Activated T-cell treated with anti-CD3 and anti-CD28 coated beads, Interleukin-2, amount 50 U/mL, for 24 hours (primary cell): ENCODE measurements at regions not wholly inside any gene's neighbourhood (a gene's known extent, or its start where the extent isn't known, plus 50 kb on each side); places are given as distances from the start of the nearest gene placed in this dataset.
"Not testable (repeated sequence)": the region's sequence is repeated elsewhere in the genome, so short reads cannot be mapped to it uniquely, and the experiment has no call there.

Experiments
- DNase-seq: peaks from one replicate; pipeline ENCODE4 v3.0.0-alpha.2; 2020
- H3K27ac Mint-ChIP-seq: 2 replicates; pipeline ENCODE4 v1.8.0; 2020; ENCODE audit warnings: mild to moderate bottlenecking, mixed read lengths
- H3K27me3 Mint-ChIP-seq: 2 replicates; pipeline ENCODE4 v1.8.0; 2020; ENCODE audit warnings: mixed read lengths
- H3K36me3 Mint-ChIP-seq: 2 replicates; pipeline ENCODE4 v1.8.0; 2020; ENCODE audit warnings: low read depth, mixed read lengths
- H3K4me1 Mint-ChIP-seq: 2 replicates; pipeline ENCODE4 v1.8.0; 2020; ENCODE audit warnings: low read depth, mixed read lengths
- H3K4me3 Mint-ChIP-seq: 2 replicates; pipeline ENCODE4 v1.8.0; 2020; ENCODE audit warnings: mild to moderate bottlenecking, moderate library complexity, mixed read lengths
- H3K9me3 Mint-ChIP-seq: 2 replicates; pipeline ENCODE4 v1.8.0; 2020; ENCODE audit warnings: mixed read lengths

DNA sequence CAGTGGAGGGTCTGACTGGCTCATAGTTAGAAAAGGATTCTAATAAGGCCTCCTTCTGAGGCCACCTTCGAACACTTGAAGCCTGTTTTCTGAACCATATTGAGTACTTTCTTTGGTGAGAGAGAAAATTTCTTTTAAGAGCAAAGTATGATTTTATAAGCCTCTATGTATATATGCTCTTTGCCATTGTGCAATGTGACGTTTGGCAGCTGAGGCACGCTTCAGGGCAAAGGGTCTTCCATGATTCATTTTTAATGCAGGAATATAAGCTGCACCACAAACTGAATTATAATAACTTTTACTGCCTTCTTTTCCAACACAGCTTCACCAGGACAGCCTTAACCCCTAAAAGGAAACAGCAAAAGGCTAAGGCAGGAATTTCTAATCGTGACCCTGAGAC lies 154.4 kb downstream of the TTLL2 start:
- DNase-seq: no peak
- no peak overlapping the region for H3K4me3 Mint-ChIP-seq
- H3K4me1 Mint-ChIP-seq: no peaks in the 10 kb centered on the region
- H3K27me3 Mint-ChIP-seq: peaks cover 36% of the 10 kb centered on the region
- no peaks in the 10 kb centered on the region for H3K36me3 Mint-ChIP-seq
- no peaks in the 10 kb centered on the region for H3K9me3 Mint-ChIP-seq
- no peak overlapping the region for H3K27ac Mint-ChIP-seq

DNA sequence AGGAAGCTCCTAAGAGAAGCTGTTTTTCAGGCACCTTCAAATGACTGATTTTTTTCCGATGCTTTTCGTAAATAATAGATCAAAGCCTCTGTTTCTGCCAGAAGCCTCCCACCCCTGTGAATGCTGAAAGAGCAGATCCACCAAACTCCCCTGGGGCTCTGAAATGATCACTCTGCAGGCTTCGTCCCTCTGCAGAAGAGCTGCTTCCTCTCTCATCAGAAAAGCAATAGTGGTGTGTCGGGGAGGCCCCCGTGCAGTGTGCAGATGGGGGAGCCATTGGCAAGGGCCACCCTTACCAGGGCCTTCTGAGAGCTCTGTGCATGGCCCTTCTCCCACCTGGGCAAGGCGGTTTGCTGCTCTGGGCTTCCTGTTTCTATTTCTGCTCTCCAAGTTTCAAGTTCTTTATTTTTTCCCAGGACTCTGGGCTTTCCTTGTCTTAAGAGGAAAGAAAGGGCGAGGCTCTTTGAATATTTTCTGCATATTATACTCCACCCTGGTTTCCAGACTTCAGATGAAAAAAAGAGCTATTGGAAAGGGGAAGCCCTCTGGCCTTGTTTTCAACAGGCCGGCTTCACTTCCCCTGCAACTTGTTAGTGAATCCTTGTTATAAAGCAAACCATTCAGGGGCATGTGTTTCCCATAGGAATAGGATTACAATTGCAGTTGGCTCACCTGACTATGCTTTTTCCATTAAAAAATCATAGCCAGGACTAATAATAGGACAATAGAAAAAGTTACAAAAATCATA lies 155.2 kb downstream of the TTLL2 start:
- no peak overlapping the region for H3K4me3 Mint-ChIP-seq
- no peak for DNase-seq
- H3K4me1 Mint-ChIP-seq: no peaks in the 10 kb centered on the region
- no peaks in the 10 kb centered on the region for H3K9me3 Mint-ChIP-seq
- no peak overlapping the region for H3K27ac Mint-ChIP-seq
- no peaks in the 10 kb centered on the region for H3K36me3 Mint-ChIP-seq
- peaks cover 36% of the 10 kb centered on the region for H3K27me3 Mint-ChIP-seq

DNA sequence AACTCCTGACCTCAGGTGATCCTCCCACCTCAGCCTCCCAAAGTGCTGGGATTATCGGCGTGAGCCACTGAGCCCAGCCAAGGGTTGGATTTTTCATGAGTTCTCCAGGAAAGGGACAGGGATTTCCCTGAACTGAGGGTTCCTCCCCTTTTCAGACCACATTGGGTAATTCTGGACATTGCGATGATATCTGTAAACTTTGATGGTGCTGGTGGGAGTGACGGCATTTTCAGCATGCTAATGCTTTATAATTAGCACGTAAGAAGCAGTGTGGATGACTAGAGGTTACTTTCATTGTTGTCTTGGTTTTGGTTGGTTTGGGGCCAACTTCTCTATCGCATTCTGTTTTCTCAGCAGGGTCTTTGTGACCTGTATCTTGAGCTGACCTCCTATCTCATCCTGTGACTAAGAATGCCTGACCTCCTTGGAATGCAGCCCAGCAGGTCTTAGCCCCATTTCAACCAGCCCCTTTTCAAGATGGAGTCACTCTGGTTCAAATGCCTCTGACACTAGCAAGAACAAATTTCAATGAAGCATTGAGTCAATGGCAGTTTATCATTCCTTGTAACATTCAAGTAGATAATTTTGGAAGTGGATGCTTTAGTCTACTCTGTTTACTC lies 156.5 kb downstream of the TTLL2 start:
- Mint-ChIP-seq H3K36me3 (no peaks in the 10 kb centered on the region), H3K27me3 (peaks cover 43% of the 10 kb centered on the region), H3K9me3 (no peaks in the 10 kb centered on the region), H3K4me3 (no peak overlapping the region), H3K27ac (no peak overlapping the region), H3K4me1 (no peaks in the 10 kb centered on the region)
- DNase-seq: no peak

DNA sequence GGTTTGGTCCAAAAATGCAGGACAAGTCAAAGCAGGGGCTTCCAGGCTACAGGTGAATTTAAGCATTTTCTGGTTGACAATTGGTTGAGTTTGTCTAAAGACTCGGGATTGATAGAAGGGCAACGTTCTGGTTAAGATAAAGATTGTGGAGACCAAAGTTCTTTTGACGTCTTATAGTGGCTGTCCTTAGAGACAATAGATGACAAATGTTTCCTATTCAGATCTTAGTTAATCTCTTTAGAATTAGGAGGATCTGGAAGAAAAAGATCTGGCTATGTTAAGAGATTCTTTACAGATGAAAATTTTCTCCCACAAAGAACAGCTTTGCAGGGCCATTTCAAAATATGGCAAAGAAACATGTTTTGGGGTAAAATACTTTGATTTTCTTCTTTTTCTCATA lies 157.9 kb downstream of the TTLL2 start:
- not testable (repeated sequence) for H3K4me1 Mint-ChIP-seq, H3K27ac Mint-ChIP-seq, H3K4me3 Mint-ChIP-seq, H3K36me3 Mint-ChIP-seq, H3K9me3 Mint-ChIP-seq, DNase-seq
- H3K27me3 Mint-ChIP-seq: peaks cover 50% of the 10 kb centered on the region

DNA sequence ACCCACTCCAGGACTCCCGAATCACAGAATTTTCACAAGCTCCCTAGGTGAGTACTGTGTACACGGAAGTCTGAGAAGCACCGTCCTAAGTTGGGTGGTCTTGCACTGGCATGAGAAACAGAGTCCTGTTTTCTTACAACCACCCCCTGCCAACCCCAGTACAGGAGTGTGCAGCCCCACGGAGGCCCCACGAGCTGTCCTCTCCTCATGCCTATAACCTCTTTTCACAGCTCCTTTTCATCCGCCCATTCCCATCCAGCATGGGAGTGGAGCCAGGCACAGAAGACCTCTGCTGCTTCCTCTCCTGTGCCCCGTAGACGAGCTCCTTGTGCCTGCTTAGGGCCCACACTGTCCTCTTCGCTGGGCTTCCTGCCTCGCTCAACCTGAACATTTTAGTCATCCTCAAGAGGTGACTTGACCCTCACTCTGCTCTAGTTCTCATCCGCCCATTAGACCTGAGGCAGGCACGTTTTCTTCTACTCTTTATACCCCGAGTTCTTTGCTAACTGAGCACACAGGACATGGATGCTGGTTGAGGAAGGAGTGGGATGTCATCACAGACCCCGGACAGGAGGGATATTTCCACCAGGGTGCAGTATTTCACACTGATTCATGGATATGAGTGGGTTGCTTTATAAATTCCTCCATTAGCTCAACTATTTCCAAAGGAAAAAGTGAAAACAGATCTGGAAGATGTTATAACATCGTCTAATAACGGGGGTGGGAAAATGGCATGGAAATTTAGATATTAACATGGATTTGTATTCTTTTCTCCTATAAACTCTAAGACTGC lies 160.5 kb downstream of the TTLL2 start:
- H3K27ac Mint-ChIP-seq: no peak overlapping the region
- H3K4me3 Mint-ChIP-seq: no peak overlapping the region
- peaks cover 45% of the 10 kb centered on the region for H3K27me3 Mint-ChIP-seq
- no peaks in the 10 kb centered on the region for H3K9me3 Mint-ChIP-seq
- H3K4me1 Mint-ChIP-seq: no peaks in the 10 kb centered on the region
- no peak for DNase-seq
- no peaks in the 10 kb centered on the region for H3K36me3 Mint-ChIP-seq

DNA sequence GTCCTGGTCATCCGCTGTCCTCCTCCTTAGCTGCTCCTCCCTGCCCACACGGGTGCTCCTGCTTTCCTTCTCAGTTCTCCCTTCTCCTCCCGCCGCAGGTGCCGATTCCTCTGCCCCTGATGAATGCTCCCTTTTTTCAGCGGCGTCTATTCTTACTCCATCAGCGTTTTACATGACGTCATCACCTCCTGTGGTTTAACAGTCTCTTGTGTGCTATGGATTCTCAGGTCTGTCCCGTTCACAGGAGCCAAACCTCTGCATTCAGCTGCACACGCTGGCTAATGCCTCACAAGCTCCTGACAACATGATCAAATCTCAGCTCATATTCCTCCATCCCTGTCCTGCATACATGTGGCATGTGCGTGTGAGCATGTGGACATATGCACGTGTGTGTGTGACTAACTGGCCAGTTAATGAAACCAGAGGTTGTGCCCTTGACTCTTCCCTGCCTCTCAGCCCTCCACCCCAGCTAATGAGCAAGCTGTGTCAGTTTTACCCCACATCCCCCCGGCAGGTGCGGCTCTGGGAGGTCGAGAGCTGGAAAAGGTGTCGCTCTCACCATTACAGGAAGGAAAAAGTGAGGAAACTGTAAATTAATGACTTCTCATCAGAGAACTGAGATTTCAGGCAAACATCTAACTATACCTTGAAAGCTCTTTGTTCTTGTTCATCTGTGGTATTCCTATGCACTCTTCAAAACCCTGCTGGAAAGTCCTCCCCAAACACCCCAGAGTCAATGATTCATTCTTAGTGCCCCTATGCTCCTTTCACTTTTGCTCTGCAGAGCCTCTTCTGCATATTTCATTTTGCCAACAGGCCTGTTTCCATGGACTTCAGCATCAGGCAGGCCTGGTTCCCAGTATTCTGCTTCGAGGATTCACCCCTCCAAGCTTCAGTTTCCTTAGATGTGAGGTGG lies 163.1 kb downstream of the TTLL2 start:
- Mint-ChIP-seq H3K36me3 (no peaks in the 10 kb centered on the region), H3K27ac (no peak overlapping the region), H3K4me3 (no peak overlapping the region)

DNA sequence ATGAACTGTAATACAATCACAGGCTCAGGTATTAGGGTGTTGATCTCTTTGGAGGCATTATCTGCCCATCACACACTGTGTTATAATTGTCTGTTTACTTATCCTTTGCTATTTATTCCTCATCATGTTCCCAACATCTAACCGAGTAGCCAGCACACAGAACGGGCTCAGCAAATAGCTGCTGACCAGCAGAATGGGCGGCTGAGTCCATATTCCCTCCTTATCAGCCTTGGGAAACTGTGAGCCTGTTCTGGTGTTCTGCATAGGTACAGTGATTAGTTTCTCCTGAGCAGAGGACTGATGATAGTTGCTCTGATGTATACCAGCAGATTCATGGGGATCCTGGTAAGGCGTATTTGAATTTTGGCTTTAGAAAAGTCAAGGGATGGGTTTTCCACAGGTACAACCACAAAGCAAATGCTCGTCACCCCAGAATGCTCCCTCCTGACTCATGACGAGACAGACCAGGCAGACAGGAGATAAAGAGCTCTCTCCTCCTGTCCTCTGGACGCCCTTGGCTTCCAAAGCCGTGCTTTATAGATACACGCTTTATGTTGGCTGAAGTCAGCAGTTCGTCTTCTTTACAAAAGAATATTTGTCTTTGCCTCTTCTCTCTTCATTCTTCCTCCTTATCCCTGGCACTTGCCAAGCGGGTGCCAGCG lies 166.7 kb downstream of the TTLL2 start:
- Mint-ChIP-seq H3K9me3 (no peaks in the 10 kb centered on the region), H3K4me1 (no peaks in the 10 kb centered on the region), H3K27ac (no peak overlapping the region), H3K4me3 (no peak overlapping the region), H3K36me3 (no peaks in the 10 kb centered on the region), H3K27me3 (peaks cover 40% of the 10 kb centered on the region)
- DNase-seq: no peak

More for the DNA sequence above, 163.1 kb downstream of the TTLL2 start:
- no peak for DNase-seq
- H3K27me3 Mint-ChIP-seq: peaks cover 38% of the 10 kb centered on the region
- H3K9me3 Mint-ChIP-seq: no peaks in the 10 kb centered on the region
- no peaks in the 10 kb centered on the region for H3K4me1 Mint-ChIP-seq

DNA sequence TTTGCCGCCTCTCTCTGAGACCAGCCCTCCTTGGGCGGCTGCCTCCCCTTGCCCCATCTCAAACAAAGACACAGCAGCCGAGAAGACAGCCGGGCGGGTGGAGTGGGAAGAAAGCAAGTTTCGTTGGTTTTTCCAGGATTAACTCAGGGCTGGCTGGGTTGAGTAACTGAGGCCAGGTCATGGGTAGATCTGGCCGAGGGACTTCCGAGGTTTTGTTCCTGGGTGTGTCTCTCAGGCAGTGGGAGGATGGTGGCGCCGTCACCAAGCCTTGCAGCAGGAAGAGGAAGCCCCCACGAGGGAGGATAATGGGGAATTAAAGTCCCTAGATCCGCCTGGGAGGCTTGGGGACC lies 167.2 kb downstream of the TTLL2 start:
- Mint-ChIP-seq H3K36me3 (no peaks in the 10 kb centered on the region), H3K27me3 (peaks cover 39% of the 10 kb centered on the region), H3K4me1 (no peaks in the 10 kb centered on the region), H3K9me3 (no peaks in the 10 kb centered on the region), H3K4me3 (no peak overlapping the region), H3K27ac (no peak overlapping the region)
- no peak for DNase-seq

DNA sequence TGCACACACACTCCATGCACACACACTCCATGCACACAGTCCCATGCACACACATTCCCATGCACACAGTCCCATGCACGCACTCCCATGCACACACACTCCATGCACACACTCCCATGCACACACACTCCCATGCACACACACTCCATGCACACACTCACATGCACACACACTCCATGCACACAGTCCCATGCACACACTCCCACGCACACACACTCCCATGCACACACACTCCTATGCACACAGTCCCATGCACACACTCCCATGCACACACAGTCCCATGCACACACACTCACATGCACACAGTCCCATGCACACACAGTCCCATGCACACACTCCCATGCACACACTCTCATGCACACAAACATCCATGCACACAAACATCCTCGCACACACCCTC lies 168.4 kb downstream of the TTLL2 start:
- DNase-seq: no peak
- no peak overlapping the region for H3K4me3 Mint-ChIP-seq
- H3K36me3 Mint-ChIP-seq: no peaks in the 10 kb centered on the region
- H3K27ac Mint-ChIP-seq: no peak overlapping the region
- H3K4me1 Mint-ChIP-seq: no peaks in the 10 kb centered on the region
- H3K9me3 Mint-ChIP-seq: no peaks in the 10 kb centered on the region
- peaks cover 37% of the 10 kb centered on the region for H3K27me3 Mint-ChIP-seq

DNA sequence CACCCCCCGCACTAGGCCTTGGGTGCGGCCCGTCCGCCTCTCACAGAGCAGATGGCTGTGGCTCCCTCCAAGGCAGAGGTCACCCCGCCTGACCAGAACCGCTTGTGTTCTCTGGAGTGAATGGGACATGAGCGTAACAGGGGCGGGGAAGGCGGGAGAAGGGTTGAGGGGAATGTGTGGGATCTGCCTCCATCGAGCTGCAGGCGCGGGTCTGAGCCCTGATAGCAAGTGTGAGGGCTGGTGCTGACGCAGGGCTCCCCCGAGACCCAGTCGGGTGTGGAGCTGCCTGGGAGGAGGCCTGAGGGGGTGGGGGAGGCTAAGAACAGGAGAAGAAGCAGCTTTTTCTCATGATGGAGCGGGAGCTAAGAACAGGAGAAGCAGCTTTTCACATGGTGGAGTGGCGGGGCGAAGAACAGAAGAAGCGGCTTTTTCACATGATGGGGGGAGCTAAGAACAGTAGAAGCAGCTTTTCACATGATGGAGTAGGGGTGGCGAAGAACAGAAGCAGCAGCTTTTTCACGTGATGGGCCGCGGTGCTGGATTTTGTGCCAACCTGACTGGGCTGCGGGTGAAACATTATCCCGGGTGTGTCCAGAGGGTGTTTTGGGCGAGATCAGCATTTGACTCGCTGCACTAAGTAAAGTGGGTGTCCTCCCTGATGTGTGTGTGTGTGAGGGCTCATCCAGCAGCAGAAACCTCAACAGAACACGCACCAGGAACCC lies 169.3 kb downstream of the TTLL2 start:
- Mint-ChIP-seq H3K4me3 (no peak overlapping the region), H3K36me3 (no peaks in the 10 kb centered on the region), H3K27ac (no peak overlapping the region), H3K9me3 (no peaks in the 10 kb centered on the region), H3K27me3 (peaks cover 35% of the 10 kb centered on the region), H3K4me1 (no peaks in the 10 kb centered on the region)
- no peak for DNase-seq

DNA sequence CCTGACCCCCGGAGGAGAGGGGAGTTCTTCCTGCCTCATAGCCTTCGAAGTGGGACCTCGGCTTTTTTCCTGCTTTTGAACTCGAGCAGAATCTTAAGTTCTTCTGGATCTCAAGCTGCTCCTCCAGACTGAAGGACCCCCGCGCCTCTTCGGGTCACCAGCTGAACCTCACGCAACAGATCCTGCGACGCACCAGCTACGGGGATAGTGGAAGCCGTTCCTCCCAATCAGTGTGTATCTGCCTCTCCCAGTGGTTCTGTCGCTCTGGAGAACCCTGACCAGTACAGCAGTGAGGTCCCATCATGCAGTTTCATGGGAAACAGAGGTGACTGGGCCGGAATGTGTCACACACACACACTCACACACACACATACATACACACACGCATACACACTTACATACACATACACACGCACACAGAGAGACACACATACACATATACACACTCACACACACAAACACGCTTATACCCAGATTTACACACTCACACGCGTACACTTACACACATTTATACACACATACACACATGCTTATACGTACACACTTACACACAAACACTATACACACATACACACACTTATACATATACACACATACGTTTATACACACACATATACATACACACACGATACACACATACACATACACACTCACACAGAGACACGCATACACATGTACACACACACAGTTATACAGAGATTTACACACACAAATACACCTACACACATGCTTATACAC lies 170.0 kb downstream of the TTLL2 start:
- DNase-seq: no peak
- Mint-ChIP-seq H3K4me1 (no peaks in the 10 kb centered on the region), H3K36me3 (no peaks in the 10 kb centered on the region), H3K9me3 (no peaks in the 10 kb centered on the region), H3K27me3 (peaks cover 35% of the 10 kb centered on the region), H3K27ac (no peak overlapping the region), H3K4me3 (no peak overlapping the region)

DNA sequence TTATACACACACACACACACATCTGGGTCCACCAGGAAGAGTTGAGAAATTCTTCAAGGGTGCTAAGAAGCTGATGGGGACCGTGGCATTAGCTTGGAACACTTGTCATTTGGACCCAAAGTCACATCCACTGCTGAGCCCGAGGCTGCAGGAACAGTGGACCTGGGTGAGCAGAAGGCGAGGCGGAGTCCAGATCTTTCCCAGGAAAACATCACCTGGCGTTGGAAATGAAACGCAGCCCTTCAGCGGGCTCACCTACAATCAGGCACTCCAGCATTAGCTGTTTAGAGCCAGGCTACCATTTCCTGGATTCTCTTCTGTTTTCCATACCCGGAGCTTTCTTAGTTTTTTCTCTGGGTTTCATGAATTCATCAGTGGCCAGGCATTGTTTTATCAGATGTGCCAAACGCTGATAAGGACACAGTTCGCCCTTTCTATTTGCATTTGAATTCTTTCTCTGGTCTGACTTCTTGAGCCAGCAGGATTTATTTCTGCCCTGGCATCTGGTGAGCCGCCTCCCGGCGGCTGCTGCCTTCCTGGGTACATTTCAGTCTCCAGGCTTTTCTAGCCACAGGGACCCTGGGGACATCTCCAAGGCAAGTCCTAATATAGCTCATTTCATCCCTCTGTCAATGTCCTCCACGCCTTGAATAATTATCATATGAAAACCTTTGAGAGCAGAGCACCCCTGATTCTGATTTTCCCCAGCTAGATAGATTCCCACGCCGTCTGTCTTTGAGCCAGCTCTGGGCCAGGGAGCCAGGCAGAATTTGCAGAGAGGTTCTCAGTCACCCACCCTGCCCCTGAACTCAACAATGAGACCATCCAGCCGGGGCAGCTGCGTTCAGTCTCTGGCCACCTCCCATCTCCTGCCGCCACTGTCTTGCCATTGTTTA lies 170.9 kb downstream of the TTLL2 start:
- no peak overlapping the region for H3K27ac Mint-ChIP-seq
- DNase-seq: no peak
- H3K9me3 Mint-ChIP-seq: no peaks in the 10 kb centered on the region
- no peaks in the 10 kb centered on the region for H3K4me1 Mint-ChIP-seq
- peaks cover 35% of the 10 kb centered on the region for H3K27me3 Mint-ChIP-seq
- H3K4me3 Mint-ChIP-seq: no peak overlapping the region
- no peaks in the 10 kb centered on the region for H3K36me3 Mint-ChIP-seq
